NCI-H146 treated with DMSO at 0.1 percent for 48 hours (cell line): ENCODE measurements at regions not wholly inside any gene's neighbourhood (a gene's known extent, or its start where the extent isn't known, plus 50 kb on each side); places are given as distances from the start of the nearest gene placed in this dataset.
A peak's percentile ranks its signal among the peaks of the same experiment; 100 is the strongest.

Experiments used
- DNase-seq: peaks from one replicate; lab custom pipeline; 2025; ENCODE audit not compliant: unreplicated experiment; lab: John Stamatoyannopoulos, UW

- DNase-seq = no peak
Observed at GRCh38 chr5:155193483-155194107, 180.0 kb downstream of the KIF4B start.

DNA sequence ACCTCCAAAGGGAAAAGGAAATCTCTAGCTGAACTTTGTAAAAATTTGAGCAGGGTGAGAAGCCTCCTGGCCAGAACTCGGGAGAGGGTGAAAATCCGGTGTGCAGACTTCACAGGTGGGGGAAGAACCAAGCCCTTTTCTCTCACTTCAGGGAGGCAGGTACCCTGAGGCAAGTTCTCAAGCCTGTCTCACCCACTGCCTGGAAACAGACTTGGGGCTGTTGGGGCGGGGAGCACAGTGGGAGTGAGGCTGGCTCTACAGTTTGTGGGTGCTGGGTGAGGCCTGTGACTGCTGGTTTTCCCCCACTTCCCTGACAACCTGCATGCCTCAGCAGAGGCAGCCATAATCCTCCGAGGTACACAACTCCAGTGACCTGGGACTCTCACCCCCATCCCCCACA lies 187.1 kb downstream of the KIF4B start:
- DNase-seq = no peak

GRCh38 chr5:155211764-155212163 lies 198.2 kb downstream of the KIF4B start:
- DNase-seq = no peak

- no peak for DNase-seq
Observed at GRCh38 chr5:155222393-155222792, 208.8 kb downstream of the KIF4B start.

GRCh38 chr5:155229135-155229534 lies 215.6 kb downstream of the KIF4B start:
- DNase-seq = no peak

DNA sequence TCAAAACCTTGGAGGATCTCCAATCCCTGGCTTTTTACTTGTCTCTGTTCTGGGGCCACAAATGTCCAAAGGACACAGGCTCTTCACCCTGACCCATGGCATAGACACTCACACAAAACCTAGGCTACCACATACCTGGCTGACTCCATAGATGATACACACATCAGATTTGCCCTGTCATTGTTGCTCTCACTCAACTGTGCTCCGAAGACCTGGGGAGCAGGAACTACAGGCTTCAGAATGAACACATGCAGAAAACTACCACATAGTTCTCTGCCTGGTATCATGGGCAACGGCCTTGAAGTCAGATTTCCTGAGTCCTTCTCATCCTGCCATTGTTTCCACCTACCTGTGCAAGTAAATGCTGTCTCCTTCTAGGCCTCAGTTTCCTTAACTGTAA lies 226.2 kb downstream of the KIF4B start:
- DNase-seq = no peak

- no peak for DNase-seq
Observed at GRCh38 chr5:155250596-155250995, 237.0 kb downstream of the KIF4B start.

GRCh38 chr5:155252025-155252424 lies 238.5 kb downstream of the KIF4B start:
- no peak for DNase-seq

- DNase-seq = no peak
Observed at GRCh38 chr5:155252717-155253116, 239.2 kb downstream of the KIF4B start.

DNA sequence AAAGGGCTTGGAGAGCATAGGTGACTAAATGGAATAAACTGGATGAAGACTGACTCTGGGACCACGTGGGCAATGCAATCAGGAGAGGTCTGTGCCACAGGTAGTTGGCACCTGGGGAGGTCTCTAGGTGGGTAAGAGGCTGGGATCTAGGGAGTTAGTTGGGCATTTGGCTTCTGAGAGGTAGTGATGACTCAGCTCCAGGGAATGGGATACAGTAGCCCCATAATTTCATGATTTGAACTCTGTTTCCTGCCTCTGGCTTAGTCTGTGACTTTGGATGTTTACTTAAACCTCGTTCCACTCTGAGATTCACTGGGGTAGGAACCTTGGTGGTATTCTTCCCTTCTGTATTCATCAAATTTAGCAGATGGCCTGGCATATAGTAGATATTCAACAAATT lies 240.8 kb downstream of the KIF4B start:
- DNase-seq = no peak

DNA sequence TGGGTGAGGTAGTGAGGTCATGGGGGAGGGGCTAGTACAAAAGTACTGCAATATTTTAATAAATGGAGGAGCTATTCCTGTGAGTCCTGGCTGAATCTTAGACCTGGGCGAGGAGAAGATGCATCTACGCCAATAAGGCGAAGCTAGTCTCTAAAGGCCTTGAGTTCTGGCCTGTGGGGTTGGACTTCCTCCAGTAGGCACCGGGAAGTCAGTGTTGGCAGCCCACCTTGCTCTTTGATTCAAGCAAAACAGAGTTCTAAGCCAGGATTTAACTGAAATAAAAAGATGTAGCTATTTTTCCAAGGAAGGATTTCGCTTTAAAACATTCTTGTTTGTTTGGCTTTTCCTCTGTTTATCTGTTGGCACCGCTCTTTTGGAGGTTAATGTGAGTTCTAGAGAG lies 244.6 kb downstream of the KIF4B start:
- DNase-seq = no peak

DNA sequence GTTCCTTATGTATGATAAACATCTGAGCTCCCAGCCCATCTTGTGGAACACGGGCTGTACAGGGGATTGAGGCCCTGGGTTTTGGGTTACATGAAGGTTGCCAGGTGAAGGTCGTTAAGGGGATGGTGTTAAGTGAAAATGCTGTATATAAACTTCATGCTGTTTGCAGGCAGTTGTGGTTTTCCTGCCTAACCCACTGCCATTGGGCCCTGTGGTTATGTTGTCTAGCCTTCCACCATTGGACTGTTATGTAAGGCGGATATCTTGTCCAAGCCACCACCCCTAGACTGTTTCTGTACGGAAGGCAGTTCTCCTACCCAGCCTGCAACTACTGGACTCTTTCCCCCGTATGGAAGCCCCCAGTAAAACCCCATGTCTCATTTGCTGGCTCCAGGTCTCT lies 246.1 kb downstream of the KIF4B start:
- no peak for DNase-seq

GRCh38 chr5:155260798-155261197 lies 247.2 kb downstream of the KIF4B start:
- DNase-seq = peak; percentile 16

GRCh38 chr5:155263381-155263780 lies 249.8 kb downstream of the KIF4B start:
- no peak for DNase-seq

DNA sequence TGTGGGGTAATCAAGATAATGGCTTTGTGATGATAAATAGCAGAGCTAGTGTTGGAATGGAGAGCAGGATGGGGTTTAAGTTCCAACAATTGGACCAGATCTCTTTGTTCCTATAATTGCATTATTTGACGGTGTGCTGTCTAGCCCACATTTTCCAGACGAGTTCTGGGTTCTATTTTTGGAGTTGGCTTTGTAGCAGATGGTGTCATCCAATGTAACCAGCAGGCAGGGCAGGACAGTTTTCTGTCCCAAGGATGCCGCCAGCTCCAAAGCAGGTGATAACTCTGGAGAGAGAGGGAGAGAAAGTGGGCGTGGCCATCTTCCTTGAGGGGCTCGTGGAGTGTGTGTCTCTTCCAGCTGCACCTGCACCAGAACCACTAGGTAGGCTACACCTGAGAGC lies 251.3 kb downstream of the KIF4B start:
- DNase-seq = no peak

DNA sequence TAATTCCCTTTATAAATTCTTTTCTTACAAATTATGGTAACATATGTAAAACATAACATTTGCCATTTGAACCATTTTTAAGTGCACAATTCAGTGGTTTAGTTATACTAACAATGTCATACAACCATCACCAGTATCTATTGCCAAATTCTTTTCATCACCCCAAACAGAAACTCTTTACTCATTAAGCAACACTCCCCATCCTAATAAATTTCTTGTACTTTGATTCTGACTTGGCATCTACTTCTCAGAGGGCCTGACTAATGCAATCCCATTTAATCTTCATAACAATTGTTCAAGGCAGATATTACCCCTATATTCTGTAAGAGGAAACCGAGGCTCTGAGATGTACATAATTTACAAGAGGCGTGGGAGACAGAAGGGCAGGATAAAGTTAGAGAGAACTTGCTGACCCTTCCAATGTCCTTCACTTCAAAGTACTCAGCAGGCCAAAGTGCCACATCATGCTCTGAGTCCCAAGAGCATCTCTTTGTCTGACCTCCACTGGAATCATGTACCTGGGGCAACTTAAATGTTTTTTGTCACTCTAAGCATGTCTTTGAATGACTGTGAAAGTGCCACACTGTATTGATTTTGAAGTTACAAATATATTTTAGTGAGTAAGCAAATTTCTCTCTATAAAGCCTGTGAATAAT lies 255.3 kb downstream of the KIF4B start:
- DNase-seq = no peak

GRCh38 chr5:155270725-155271124 lies 257.2 kb downstream of the KIF4B start:
- no peak for DNase-seq

GRCh38 chr5:155274484-155274883 lies 260.9 kb downstream of the KIF4B start:
- DNase-seq = no peak

DNA sequence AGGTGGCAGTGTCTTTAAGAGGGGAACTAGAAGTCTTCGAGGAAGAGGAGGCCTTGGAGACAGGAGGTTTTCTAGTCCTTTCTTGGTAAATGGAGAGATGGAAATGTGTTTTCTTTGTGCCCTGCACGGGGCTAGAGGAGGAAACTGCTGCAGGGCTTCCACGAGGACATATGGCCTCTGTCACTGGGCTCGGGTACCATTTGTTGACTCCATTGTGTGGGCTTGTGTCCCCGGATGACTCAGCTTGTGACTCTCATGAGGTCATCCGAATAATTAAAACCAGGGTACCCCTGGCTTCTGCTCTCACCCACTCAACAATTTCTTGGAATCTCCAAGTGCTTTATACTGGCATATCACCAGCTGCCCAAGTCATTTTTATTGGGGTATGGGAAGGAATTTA lies 261.7 kb downstream of the KIF4B start:
- DNase-seq = no peak

DNA sequence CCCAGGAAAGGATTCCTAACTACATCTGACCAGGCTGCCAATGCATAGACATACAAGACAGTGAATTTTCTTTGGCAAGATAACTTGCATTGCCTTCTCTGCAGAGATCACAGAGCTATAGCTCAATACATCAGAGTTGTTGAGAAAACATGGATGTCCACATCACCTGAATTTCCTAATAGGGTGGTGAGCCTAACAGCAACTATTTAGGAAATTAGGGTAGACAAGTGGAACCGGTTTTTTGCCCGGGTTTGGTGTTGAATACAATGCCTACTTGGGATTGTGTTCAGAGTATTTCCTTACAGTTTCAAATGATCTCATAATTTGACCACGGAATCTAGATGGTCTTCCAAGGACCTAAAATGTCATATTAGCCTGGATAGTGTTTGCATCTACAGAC lies 262.7 kb downstream of the KIF4B start:
- DNase-seq = no peak

DNA sequence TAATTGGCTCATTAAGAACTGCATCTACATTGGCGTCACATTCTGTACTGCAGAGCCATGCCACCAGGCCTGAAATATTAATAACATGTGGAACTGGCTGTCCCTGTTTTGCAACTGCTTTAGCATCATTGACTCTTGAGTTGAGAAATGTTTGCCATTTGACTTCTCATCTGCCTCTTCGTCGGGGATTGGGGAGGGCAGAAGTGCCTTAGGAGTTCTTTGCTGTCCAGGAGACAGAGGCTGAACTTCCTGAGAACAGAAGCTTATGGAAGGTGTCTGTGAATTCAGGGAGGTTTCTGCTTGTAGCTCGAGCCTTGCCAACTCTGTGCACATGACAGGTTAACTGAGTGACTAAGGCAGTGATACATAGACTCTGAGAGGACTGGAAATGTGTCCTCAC lies 265.0 kb downstream of the KIF4B start:
- DNase-seq = no peak

DNA sequence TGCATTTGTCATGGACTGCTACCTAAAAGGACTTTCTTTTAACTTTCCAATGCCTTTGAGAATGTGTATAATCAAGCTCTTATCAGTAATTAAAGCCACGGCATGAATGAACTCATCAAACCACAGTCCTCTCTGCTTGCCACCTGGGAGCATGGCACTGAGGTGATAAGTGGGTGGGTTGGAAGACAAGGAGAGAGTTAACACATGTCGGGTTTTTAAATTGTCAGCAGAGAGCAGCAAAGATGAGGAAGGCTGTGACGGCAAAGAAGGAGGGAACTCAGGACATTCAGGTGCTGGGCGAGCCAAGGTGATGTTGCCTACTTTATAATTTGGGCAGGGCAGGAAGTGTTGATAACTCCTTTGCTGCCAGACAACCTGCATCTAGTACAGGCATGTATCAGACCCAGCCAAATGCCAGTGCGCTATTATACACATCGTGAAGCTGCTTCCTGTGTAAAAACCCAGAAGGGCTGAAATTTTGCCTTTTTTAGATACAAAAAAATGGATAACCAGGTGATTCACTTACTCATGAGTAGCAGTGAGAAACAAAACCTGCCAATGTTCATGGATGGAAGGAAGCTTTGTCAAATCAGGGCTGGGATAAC lies 269.1 kb downstream of the KIF4B start:
- DNase-seq = no peak

GRCh38 chr5:155285706-155286105 lies 272.2 kb downstream of the KIF4B start:
- no peak for DNase-seq
